Ectodermal cell (in vitro differentiated cells): ENCODE measurements at regions not wholly inside any gene's neighbourhood (a gene's known extent, or its start where the extent isn't known, plus 50 kb on each side); places are given as distances from the start of the nearest gene placed in this dataset.

Experiments
- H3K27ac ChIP-seq: 2 replicates; pipeline ENCODE4 v1.7.0; 2013; ENCODE audit warnings: mild to moderate bottlenecking, low read depth, low read length; ENCODE audit not compliant: insufficient read depth, poor library complexity, severe bottlenecking
- H3K27me3 ChIP-seq: 2 replicates; pipeline ENCODE4 v1.7.0; 2013; ENCODE audit warnings: mild to moderate bottlenecking, low read length; ENCODE audit not compliant: insufficient read depth, control insufficient read depth, poor library complexity, severe bottlenecking
- H3K36me3 ChIP-seq: one replicate; pipeline ENCODE4 v1.7.0; 2013; ENCODE audit warnings: low read length; ENCODE audit not compliant: control insufficient read depth, insufficient read depth
- H3K4me1 ChIP-seq: one replicate; pipeline ENCODE4 v1.7.0; 2013; ENCODE audit warnings: low read length; ENCODE audit not compliant: control insufficient read depth, insufficient read depth
- H3K4me3 ChIP-seq: 2 replicates; pipeline ENCODE4 v1.7.0; 2013; ENCODE audit warnings: low read depth, low read length, control low read depth; ENCODE audit not compliant: insufficient read depth
- H3K9me3 ChIP-seq: 2 replicates; pipeline ENCODE4 v1.7.0; 2013; ENCODE audit warnings: mild to moderate bottlenecking, low read length, moderate library complexity; ENCODE audit not compliant: control insufficient read depth
- WGBS, 2 experiments: methylation state at CpG; one replicate each; pipeline ENCODE4 v1.1.7; 2013; ENCODE audit warnings: missing lambda C conversion rate in 2 of 2; 5-methylcytosine and 5-hydroxymethylcytosine counted together

DNA sequence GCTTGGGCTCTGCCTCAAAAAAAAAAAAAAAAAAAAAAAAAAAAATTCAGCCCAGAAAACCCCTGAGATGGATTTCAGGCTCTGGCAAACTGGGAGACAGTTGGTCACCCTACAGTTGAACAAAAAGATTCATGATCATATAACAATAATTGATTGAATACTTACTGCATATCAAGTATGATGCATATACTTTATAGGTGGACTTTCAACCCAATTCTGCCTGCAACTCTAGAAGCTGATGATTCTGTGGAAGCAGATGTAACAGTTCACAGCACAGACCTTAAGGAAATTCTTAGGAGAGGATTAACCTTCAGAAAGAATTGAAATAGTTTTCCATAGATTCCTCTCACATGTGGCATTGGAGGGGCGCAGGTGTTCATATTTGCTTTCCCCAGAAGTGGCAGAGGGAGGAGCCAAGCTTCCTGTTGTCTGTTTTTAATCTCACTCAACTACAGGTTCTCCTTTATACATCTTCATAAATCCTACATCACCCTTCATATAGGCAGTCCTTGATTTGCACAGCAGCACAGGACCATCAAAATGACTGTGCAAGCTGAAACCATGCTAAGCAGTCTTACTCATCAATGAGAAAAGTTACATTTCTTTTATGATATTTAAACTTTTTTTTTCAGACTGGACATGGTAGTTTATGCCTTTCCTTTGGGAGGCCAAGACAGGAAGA lies 149.4 kb upstream of the KLF3 start:
- H3K4me1 ChIP-seq: no peaks in the 10 kb centered on the region
- H3K4me3 ChIP-seq: no peak overlapping the region
- no peaks in the 10 kb centered on the region for H3K27me3 ChIP-seq
- no peak overlapping the region for H3K27ac ChIP-seq
- WGBS, 2 experiments: 93 to 94% methylated on average over 1 of the region's 1 CpG
- no peaks in the 10 kb centered on the region for H3K9me3 ChIP-seq
- H3K36me3 ChIP-seq: no peaks in the 10 kb centered on the region

DNA sequence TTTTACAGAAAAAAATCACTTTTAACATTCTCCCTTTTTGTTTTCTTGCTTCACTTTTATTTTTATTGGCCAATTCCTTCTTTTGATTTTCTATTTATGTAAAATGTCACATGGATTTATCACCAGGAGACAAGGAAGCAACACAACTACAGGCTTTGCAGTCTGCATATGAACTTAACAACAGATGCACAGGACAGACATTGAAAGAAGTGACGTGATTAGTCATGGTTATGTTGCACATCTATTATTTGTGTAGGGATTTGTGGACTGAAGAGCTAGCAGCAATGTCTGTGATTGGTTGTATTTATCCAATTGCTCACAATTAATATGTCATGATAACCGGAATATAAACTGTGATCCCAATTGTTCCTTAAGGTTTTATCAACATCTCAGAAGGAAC lies 147.8 kb upstream of the KLF3 start:
- WGBS, 2 experiments: 91 to 94% methylated on average over 1 of the region's 2 CpGs
- Histone ChIP-seq H3K4me1 (no peaks in the 10 kb centered on the region), H3K9me3 (no peaks in the 10 kb centered on the region), H3K36me3 (no peaks in the 10 kb centered on the region), H3K27ac (no peak overlapping the region), H3K27me3 (no peaks in the 10 kb centered on the region), H3K4me3 (no peak overlapping the region)

GRCh38 chr4:38519666-38520065 lies 144.3 kb upstream of the KLF3 start:
- H3K27ac ChIP-seq: no peak overlapping the region
- no peaks in the 10 kb centered on the region for H3K36me3 ChIP-seq
- no peaks in the 10 kb centered on the region for H3K9me3 ChIP-seq
- no peaks in the 10 kb centered on the region for H3K4me1 ChIP-seq
- H3K27me3 ChIP-seq: no peaks in the 10 kb centered on the region
- H3K4me3 ChIP-seq: no peak overlapping the region
- 86 to 88% methylated on average over 1 of the region's 1 CpG for WGBS, 2 experiments

GRCh38 chr4:38523054-38523453 lies 140.9 kb upstream of the KLF3 start:
- WGBS, 2 experiments: 82 to 86% methylated on average over 5 of the region's 5 CpGs
- H3K4me3 ChIP-seq: no peak overlapping the region
- H3K36me3 ChIP-seq: no peaks in the 10 kb centered on the region
- H3K27me3 ChIP-seq: no peaks in the 10 kb centered on the region
- H3K4me1 ChIP-seq: no peaks in the 10 kb centered on the region
- no peaks in the 10 kb centered on the region for H3K9me3 ChIP-seq
- H3K27ac ChIP-seq: no peak overlapping the region

- no peaks in the 10 kb centered on the region for H3K27me3 ChIP-seq
- H3K4me1 ChIP-seq: no peaks in the 10 kb centered on the region
- 93 to 95% methylated on average over 15 to 16 of the region's 16 CpGs for WGBS, 2 experiments
- no peak overlapping the region for H3K27ac ChIP-seq
- no peaks in the 10 kb centered on the region for H3K9me3 ChIP-seq
- no peak overlapping the region for H3K4me3 ChIP-seq
- no peaks in the 10 kb centered on the region for H3K36me3 ChIP-seq
Observed at GRCh38 chr4:38523524-38524448, 140.2 kb upstream of the KLF3 start.

DNA sequence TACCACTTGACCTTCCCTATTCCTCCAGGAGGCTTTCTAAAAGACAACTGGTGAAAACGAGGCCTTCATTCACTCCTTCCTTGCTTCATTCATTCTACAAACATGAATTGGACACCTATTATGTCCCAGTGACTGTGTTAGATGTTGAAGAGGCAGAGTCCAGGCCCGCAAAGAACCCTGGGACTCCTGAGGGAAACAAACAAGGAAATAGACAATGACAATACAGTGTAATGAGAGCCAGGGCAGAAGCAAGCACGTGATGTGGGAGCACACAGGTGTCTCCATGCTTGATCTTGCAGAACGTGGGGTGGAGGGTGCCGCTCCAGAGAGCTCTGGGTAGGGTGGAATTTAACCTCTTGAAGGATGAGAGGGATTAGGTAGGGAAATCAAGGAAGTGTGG lies 137.6 kb upstream of the KLF3 start:
- Histone ChIP-seq H3K27me3 (no peaks in the 10 kb centered on the region), H3K27ac (no peak overlapping the region), H3K9me3 (no peaks in the 10 kb centered on the region), H3K36me3 (no peaks in the 10 kb centered on the region), H3K4me3 (no peak overlapping the region), H3K4me1 (peaks cover 5% of the 10 kb centered on the region)
- WGBS, 2 experiments: 82 to 93% methylated on average over 5 of the region's 5 CpGs

DNA sequence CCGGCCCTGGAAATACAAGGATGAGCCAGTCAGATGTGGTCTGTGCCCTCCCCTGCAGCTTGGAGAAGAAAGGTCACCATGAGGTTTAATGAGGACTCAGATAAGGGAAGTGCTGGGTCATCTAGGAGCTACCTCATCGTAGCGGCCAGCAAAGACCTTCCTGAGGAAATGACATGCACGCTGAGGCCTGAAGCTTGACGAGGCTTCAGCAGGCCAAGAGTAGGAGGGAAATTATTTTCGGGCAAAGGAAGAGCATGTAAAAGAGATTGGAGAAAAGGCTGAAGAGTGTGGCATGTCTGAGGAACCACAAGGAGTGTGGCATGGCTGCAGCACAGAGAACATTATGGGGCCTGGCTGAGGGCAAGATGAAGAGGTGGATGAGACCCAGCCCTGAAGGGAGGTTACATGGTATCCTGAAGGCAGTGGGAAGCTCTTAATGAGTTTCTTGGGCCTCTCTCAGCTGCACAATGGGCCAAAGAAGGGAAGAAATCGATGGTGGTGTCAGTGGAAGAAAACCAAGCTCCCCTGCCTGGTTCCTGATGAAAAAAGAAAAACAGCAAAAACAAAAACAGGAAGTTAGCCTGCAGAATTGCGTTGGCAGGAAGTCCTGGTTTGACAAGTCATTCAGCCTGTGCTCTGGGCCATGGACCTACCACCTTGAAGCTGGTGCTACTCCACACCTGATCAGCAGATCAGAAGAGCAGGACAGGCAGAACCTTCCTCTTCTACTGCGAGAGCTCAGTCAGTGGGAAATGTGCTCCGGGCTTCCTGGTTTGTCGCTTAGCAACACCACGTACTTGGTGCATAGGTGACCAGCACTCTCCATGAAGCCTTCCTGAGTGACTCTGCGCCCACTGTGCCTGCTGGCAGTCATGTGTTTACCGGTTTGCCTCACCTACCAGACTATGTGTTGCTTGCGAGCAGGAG lies 134.5 kb upstream of the KLF3 start:
- Histone ChIP-seq H3K27ac (no peak overlapping the region), H3K4me1 (peaks cover 16% of the 10 kb centered on the region), H3K9me3 (no peaks in the 10 kb centered on the region), H3K4me3 (no peak overlapping the region), H3K27me3 (no peaks in the 10 kb centered on the region), H3K36me3 (no peaks in the 10 kb centered on the region)
- WGBS, 2 experiments: 94% methylated on average over 14 to 15 of the region's 15 CpGs

DNA sequence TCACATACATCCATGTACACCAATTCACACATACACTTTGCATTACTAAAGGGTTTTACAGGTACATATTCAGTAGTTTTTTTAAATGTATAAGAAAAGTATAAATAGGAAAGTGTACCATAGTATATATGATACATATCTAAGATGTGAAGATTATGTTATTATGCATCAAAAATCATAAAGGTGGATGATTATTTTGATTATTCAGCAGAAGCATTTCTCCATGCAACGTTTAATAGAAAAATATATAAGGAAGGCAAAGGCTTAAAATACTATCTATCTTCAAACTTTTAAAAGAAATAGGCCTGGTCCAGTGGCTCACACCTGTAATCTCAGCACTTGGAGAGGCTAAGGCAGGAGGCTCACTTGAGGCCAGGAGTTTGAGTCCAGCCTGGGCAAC lies 133.5 kb upstream of the KLF3 start:
- H3K4me1 ChIP-seq: peaks cover 16% of the 10 kb centered on the region
- no peaks in the 10 kb centered on the region for H3K9me3 ChIP-seq
- no peak overlapping the region for H3K4me3 ChIP-seq
- H3K36me3 ChIP-seq: no peaks in the 10 kb centered on the region
- H3K27me3 ChIP-seq: no peaks in the 10 kb centered on the region
- H3K27ac ChIP-seq: no peak overlapping the region
- 100% methylated on average over 1 of the region's 1 CpG; no CpG with 5 or more reads in 1 of the 2 experiments for WGBS, 2 experiments

DNA sequence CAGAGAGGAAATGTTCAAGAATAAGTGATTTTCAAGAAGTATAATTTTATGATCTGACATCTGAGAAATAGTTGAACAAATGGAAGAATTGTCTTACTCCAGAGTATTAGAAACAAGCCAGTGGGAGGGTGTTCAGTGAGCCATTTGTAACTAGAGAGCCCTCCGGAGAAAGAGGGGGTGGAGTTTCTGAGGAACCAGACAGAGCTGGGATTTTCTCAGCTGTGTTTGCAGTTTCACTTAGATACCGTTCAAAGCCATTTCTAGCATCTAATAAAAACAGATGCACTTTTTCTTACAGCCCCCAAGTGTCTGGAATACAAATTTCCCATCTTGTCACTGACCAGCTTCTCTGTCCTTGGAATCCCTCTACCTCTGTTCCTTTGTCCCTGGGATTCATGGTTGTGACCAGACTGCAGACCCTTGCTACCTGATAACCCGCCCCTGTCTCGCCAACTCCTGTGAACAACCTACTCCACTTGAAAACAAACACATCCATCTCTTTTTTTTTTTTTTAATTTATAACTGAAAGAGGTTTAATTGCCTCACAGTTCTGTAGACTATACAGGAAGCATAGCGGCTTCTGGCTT lies 132.8 kb upstream of the KLF3 start:
- WGBS, 2 experiments: 43 to 53% methylated on average over 4 to 5 of the region's 5 CpGs
- H3K4me3 ChIP-seq: no peak overlapping the region
- H3K36me3 ChIP-seq: no peaks in the 10 kb centered on the region
- H3K27me3 ChIP-seq: no peaks in the 10 kb centered on the region
- H3K9me3 ChIP-seq: no peaks in the 10 kb centered on the region
- H3K4me1 ChIP-seq: peaks cover 16% of the 10 kb centered on the region
- H3K27ac ChIP-seq: no peak overlapping the region
